Activated CD8-positive, alpha-beta memory T cell treated with anti-CD3 and anti-CD28 coated beads for 48 hours (primary cell): ENCODE measurements at regions not wholly inside any gene's neighbourhood (a gene's known extent, or its start where the extent isn't known, plus 50 kb on each side); places are given as distances from the start of the nearest gene placed in this dataset.
"Not testable (repeated sequence)": the region's sequence is repeated elsewhere in the genome, so short reads cannot be mapped to it uniquely, and the experiment has no call there.

Source experiments
- DNase-seq, 3 experiments: peaks; one replicate each; pipeline ENCODE4 v3.0.0-alpha.2; 2020; ENCODE audit warnings: low read depth in 2 of 3, low spot score in 2 of 3

- DNase-seq: no peak
These were observed 125.2 kb upstream of the TFPI start for GRCh38 chr2:187679454-187679853.

- DNase-seq: no peak
These were observed 129.9 kb upstream of the TFPI start for GRCh38 chr2:187684174-187684573.

GRCh38 chr2:187686416-187687024 lies 132.3 kb upstream of the TFPI start:
- no peak for DNase-seq

GRCh38 chr2:187687585-187687984 lies 133.3 kb upstream of the TFPI start:
- DNase-seq: no peak

- DNase-seq: no peak
These were observed 135.1 kb upstream of the TFPI start for GRCh38 chr2:187689372-187689771.

- no peak for DNase-seq
These were observed 139.7 kb upstream of the TFPI start for GRCh38 chr2:187693923-187694322.

- not testable (repeated sequence) for DNase-seq
These were observed 142.4 kb upstream of the TFPI start for GRCh38 chr2:187696644-187697043.

- DNase-seq: no peak
These were observed 144.3 kb upstream of the TFPI start for GRCh38 chr2:187698374-187699110.

GRCh38 chr2:187702157-187702556 lies 147.9 kb upstream of the TFPI start:
- no peak for DNase-seq

GRCh38 chr2:187708272-187708671 lies 154.0 kb upstream of the TFPI start:
- DNase-seq: no peak

GRCh38 chr2:187709065-187709464 lies 154.8 kb upstream of the TFPI start:
- no peak for DNase-seq

GRCh38 chr2:187710791-187711521 lies 156.7 kb upstream of the TFPI start:
- no peak for DNase-seq

- DNase-seq: no peak
These were observed 161.4 kb upstream of the TFPI start for GRCh38 chr2:187715590-187715989.

GRCh38 chr2:187716301-187716700 lies 162.1 kb upstream of the TFPI start:
- DNase-seq: no peak

- DNase-seq: no peak
These were observed 163.9 kb upstream of the TFPI start for GRCh38 chr2:187718092-187718491.

GRCh38 chr2:187719510-187719909 lies 165.3 kb upstream of the TFPI start:
- DNase-seq: no peak

GRCh38 chr2:187748958-187749357 lies 194.7 kb upstream of the TFPI start:
- DNase-seq: no peak

- no peak for DNase-seq
These were observed 195.7 kb upstream of the TFPI start for GRCh38 chr2:187749804-187750431.

- DNase-seq: no peak
These were observed 214.8 kb upstream of the TFPI start for GRCh38 chr2:187768995-187769394.

GRCh38 chr2:187769437-187769836 lies 215.2 kb upstream of the TFPI start:
- DNase-seq: no peak

- DNase-seq: no peak
These were observed 220.4 kb upstream of the TFPI start for GRCh38 chr2:187774551-187775071.

- no peak for DNase-seq
These were observed 221.0 kb upstream of the TFPI start for GRCh38 chr2:187775196-187775595.
